Left lung (tissue), 4 donors: ENCODE measurements at regions not wholly inside any gene's neighbourhood (a gene's known extent, or its start where the extent isn't known, plus 50 kb on each side); places are given as distances from the start of the nearest gene placed in this dataset.

ENCODE experiments used
- ATAC-seq: fragments of 200-7000 bp; cut with Tn5 transposase; one replicate; pipeline ENCODE4 v1.9.1; 2020; ENCODE audit warnings: moderate library complexity
- DNase-seq, 4 donors: peaks; one replicate each; pipeline ENCODE4 v3.0.0-alpha.2; 2013 to 2020
- H3K27ac ChIP-seq, 2 donors: fragments of 200-600 bp; sonication (generic) in 1 of 2; one replicate each; pipeline versions ENCODE4 v1.5.0 to v1.8.0; 2020 to 2021
- H3K27me3 ChIP-seq, 2 donors: fragments of 200-600 bp; sonication (generic) in 1 of 2; one replicate each; pipeline versions ENCODE4 v1.5.0 to v1.8.0; 2020 to 2021
- H3K36me3 ChIP-seq, 2 donors: fragments of 200-600 bp; sonication (generic) in 1 of 2; one replicate each; pipeline versions ENCODE4 v1.5.0 to v1.8.0; 2020 to 2021
- H3K4me1 ChIP-seq, 2 donors: fragments of 200-600 bp; one replicate each; pipeline ENCODE4 v1.8.0; 2021
- H3K4me3 ChIP-seq, 2 donors: fragments of 200-600 bp; sonication (generic) in 1 of 2; one replicate each; pipeline versions ENCODE4 v1.5.0 to v1.8.0; 2020 to 2021; ENCODE audit warnings: mild to moderate bottlenecking in 1 of 2
- H3K9me3 ChIP-seq, 2 donors: fragments of 200-600 bp; sonication (generic) in 1 of 2; one replicate each; pipeline versions ENCODE4 v1.5.0 to v1.8.0; 2020 to 2021
- intact Hi-C, 2 donors: fragments of 100-400 bp; cut with DNase I; formaldehyde crosslinking; loops; one replicate each; pipeline versions ENCODE4 v1.11.2 to v1.14.2; 2022
- TF ChIP-seq, protein P1 (sequence below), 2 donors: fragments of 200-600 bp; sonication (generic) in 1 of 2; IDR thresholded peaks; one replicate each; pipeline versions ENCODE4 v1.5.0 to v1.8.0; 2021; ENCODE audit warnings: antibody characterized with exemption in 2 of 2
- donor health status: DM: no; HTN: yes; CAD: no.
- donor health status: DM: no; HTN: no; CAD: no.

- TF ChIP-seq, protein P1, sequence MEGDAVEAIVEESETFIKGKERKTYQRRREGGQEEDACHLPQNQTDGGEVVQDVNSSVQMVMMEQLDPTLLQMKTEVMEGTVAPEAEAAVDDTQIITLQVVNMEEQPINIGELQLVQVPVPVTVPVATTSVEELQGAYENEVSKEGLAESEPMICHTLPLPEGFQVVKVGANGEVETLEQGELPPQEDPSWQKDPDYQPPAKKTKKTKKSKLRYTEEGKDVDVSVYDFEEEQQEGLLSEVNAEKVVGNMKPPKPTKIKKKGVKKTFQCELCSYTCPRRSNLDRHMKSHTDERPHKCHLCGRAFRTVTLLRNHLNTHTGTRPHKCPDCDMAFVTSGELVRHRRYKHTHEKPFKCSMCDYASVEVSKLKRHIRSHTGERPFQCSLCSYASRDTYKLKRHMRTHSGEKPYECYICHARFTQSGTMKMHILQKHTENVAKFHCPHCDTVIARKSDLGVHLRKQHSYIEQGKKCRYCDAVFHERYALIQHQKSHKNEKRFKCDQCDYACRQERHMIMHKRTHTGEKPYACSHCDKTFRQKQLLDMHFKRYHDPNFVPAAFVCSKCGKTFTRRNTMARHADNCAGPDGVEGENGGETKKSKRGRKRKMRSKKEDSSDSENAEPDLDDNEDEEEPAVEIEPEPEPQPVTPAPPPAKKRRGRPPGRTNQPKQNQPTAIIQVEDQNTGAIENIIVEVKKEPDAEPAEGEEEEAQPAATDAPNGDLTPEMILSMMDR (IDR thresholded peaks at IDR 0.05): no peak
- H3K27ac ChIP-seq: no peak overlapping the region
- ATAC-seq (no peak), DNase-seq (no peak)
- intact Hi-C loops: no loop called here
- no peaks in the 10 kb centered on the region for H3K36me3 ChIP-seq
- H3K4me3 ChIP-seq: no peak overlapping the region
- peaks cover 0 to 4% of the 10 kb centered on the region in 2 donors for H3K4me1 ChIP-seq
- H3K27me3 ChIP-seq: no peaks in the 10 kb centered on the region
- no peaks in the 10 kb centered on the region for H3K9me3 ChIP-seq
Measured at GRCh38 chr21:15528346-15528745, 201.4 kb upstream of the USP25 start.

DNA sequence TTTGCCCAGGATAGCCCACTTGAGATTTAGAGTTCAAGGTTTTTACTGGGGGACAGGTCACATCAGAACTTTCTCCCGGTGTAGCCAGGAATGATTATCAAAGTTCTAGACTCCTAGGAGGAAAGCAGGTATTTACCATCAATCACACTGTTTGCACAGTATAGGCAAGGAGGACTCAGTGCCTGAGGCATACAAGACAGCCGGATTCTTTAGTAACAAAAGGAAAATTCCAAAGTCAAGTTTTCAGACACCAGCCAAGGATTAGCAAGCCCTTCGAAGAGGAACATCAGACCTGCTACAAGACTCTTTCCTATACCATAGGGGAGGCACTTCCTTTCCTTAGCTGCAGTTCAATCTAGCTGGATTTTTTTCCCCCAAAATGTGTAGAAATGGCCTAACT, 197.8 kb upstream of the USP25 start:
- Histone ChIP-seq H3K27ac (no peak overlapping the region), H3K36me3 (no peaks in the 10 kb centered on the region), H3K9me3 (no peaks in the 10 kb centered on the region), H3K4me1 (no peaks in the 10 kb centered on the region), H3K4me3 (no peak overlapping the region), H3K27me3 (no peaks in the 10 kb centered on the region)
- DNase-seq (no peak), ATAC-seq (no peak)
- intact Hi-C loops: no loop called here
- TF ChIP-seq, protein P1 (IDR thresholded peaks at IDR 0.05): no peak

GRCh38 chr21:15533618-15534017, 196.2 kb upstream of the USP25 start:
- Histone ChIP-seq H3K9me3 (no peaks in the 10 kb centered on the region), H3K27me3 (no peaks in the 10 kb centered on the region), H3K4me3 (no peak overlapping the region), H3K36me3 (no peaks in the 10 kb centered on the region), H3K27ac (no peak overlapping the region), H3K4me1 (no peaks in the 10 kb centered on the region)
- DNase-seq (no peak), ATAC-seq (no peak)
- TF ChIP-seq, protein P1 (IDR thresholded peaks at IDR 0.05): no peak
- intact Hi-C loops: no loop called here

- intact Hi-C loops: no loop called here
- DNase-seq: no peak
Measured at GRCh38 chr21:15534450-15534886, 195.3 kb upstream of the USP25 start.

GRCh38 chr21:15539376-15539775, 190.4 kb upstream of the USP25 start:
- DNase-seq (no peak), ATAC-seq (no peak)
- H3K27me3 ChIP-seq: no peaks in the 10 kb centered on the region
- no peaks in the 10 kb centered on the region for H3K36me3 ChIP-seq
- H3K9me3 ChIP-seq: no peaks in the 10 kb centered on the region
- no peak overlapping the region for H3K27ac ChIP-seq
- TF ChIP-seq, protein P1 (IDR thresholded peaks at IDR 0.05): no peak
- no peak overlapping the region for H3K4me3 ChIP-seq
- intact Hi-C loops: no loop called here
- H3K4me1 ChIP-seq: no peaks in the 10 kb centered on the region

More at GRCh38 chr21:15534450-15534886, 195.3 kb upstream of the USP25 start:
- H3K27me3 ChIP-seq: no peaks in the 10 kb centered on the region
- H3K27ac ChIP-seq: no peak overlapping the region
- H3K36me3 ChIP-seq: no peaks in the 10 kb centered on the region
- H3K9me3 ChIP-seq: no peaks in the 10 kb centered on the region
- ATAC-seq: no peak
- no peaks in the 10 kb centered on the region for H3K4me1 ChIP-seq
- H3K4me3 ChIP-seq: no peak overlapping the region
- TF ChIP-seq, protein P1 (IDR thresholded peaks at IDR 0.05): no peak
